ENCODE measurements at regions not wholly inside any gene's neighbourhood (a gene's known extent, or its start where the extent isn't known, plus 50 kb on each side); places are given as distances from the start of the nearest gene placed in this dataset.

- H3K27me3 ChIP-seq (replicated peaks in 1 of 2; ENCODE audit: control insufficient read depth in 2 of 2, insufficient read depth in 2 of 2, low read length in 1 of 2): no peaks in the 10 kb centered on the region
- POLR2A ChIA-PET: interaction anchor here (0.8 to 1.7 kb wide), 2 partner anchors 27 to 40 kb away, joined by 3 read pairs; no protein-coding TSS in a partner anchor
- intact Hi-C loops (cut with micrococcal nuclease; ENCODE audit: unreplicated experiment): no loop called here
- peaks cover 4% of the 10 kb centered on the region; the same call in 2 of the 3 replicates for H3K9me3 ChIP-seq (replicated peaks; ENCODE audit: control insufficient read depth, insufficient read depth, low read length)
- SMC1A ChIA-PET (ENCODE audit: uncharacterized antibody, unreplicated experiment): interaction anchor here (0.7 to 4.2 kb wide), 13 partner anchors 9 to 140 kb away, joined by 3 to 22 read pairs (median 5); no protein-coding TSS in a partner anchor
- H2AFZ ChIP-seq (ENCODE audit: control insufficient read depth, low read depth, low read length): no peak overlapping the region
- no peak overlapping the region for H3K27ac ChIP-seq (ENCODE audit: control insufficient read depth, insufficient read depth)
- no peaks in the 10 kb centered on the region for H3K79me2 ChIP-seq (ENCODE audit: control insufficient read depth, insufficient read depth, low read length)
- WGBS (ENCODE audit: insufficient coverage, insufficient replicate concordance, low lambda C conversion rate, missing lambda C conversion rate): 46% methylated on average over 4 of the region's 4 CpGs
- H3K4me2 ChIP-seq (ENCODE audit: control insufficient read depth, insufficient read depth): no peak overlapping the region
- BruUV-seq (replicated peaks): no TSS peak
- FAIRE-seq (no peak), DNase-seq (ENCODE audit: low read depth, low spot score) (no peak), ATAC-seq (no peak)
- CTCF ChIA-PET: interaction anchor here (0.6 to 2.6 kb wide), 9 partner anchors 10 to 140 kb away, joined by 3 to 18 read pairs (median 4); no protein-coding TSS in a partner anchor
- H4K20me1 ChIP-seq (ENCODE audit: control insufficient read depth, insufficient read depth): no peaks in the 10 kb centered on the region
- H3K4me1 ChIP-seq (ENCODE audit: control insufficient read depth, insufficient read depth, low read length): no peaks in the 10 kb centered on the region
- H3K4me3 ChIP-seq: no peak overlapping the region
- H3K36me3 ChIP-seq (ENCODE audit: control insufficient read depth in 2 of 2, insufficient read depth in 2 of 2, low read length in 1 of 2): no peaks in the 10 kb centered on the region
- no peak overlapping the region for H3K9ac ChIP-seq (ENCODE audit: control insufficient read depth, insufficient read depth, low read length)
- RAD21 ChIA-PET (ENCODE audit: unreplicated experiment): interaction anchor here (1.1 kb wide), 1 partner anchor 19 kb away, joined by 3 read pairs; no protein-coding TSS in a partner anchor
- in situ Hi-C loops (cut with MboI): no loop called here
- no peak for TF ChIP-seq PAX8 (IDR thresholded peaks at IDR 0.05)
- no peak for TF ChIP-seq TCF7 (IDR thresholded peaks at IDR 0.05; ENCODE audit: borderline replicate concordance)
- TF ChIP-seq SIN3A (IDR thresholded peaks at IDR 0.05; ENCODE audit: low read depth, low read length): no peak
- TF ChIP-seq JUND (IDR thresholded peaks at IDR 0.05; ENCODE audit: low read depth, low read length): no peak
- TF ChIP-seq MAX (IDR thresholded peaks at IDR 0.05; ENCODE audit: low read depth, low read length): no peak
- no peak for TF ChIP-seq NFYB (IDR thresholded peaks at IDR 0.05; ENCODE audit: insufficient read depth, low read depth, low read length)
- no peak for TF ChIP-seq SMAD1 (IDR thresholded peaks at IDR 0.05; ENCODE audit: low read depth, partially characterized antibody)
- no peak for TF ChIP-seq POLR2AphosphoS2 (IDR thresholded peaks at IDR 0.05; ENCODE audit: low read depth, low read length)
Observed at GRCh38 chr7:50228148-50228547, 76.4 kb upstream of the IKZF1 start.

Data from GM12878 (cell line).